ENCODE measurements at regions not wholly inside any gene's neighbourhood (a gene's known extent, or its start where the extent isn't known, plus 50 kb on each side); places are given as distances from the start of the nearest gene placed in this dataset.
A peak's percentile ranks its signal among the peaks of the same experiment; 100 is the strongest.
"Not testable (repeated sequence)": the region's sequence is repeated elsewhere in the genome, so short reads cannot be mapped to it uniquely, and the experiment has no call there.

DNA sequence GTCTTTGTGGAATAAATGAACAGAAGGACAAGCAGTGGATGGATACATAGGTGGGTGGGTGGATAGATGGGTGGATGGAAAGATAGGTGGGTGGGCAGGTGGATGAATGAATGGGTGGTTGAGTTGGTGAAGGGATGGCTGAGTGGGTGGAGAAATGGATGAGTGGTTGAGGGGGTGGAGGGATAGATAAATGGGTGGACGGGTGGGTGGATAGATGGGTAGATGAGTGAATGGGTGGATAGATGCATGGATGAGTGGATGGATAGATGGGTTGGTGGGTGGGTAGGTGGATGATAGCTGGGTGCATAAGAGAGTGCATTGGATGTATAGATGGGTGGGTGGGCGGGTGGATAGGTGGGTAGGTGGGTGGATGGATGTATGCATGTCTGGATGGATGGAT lies 63.5 kb downstream of the UNC93B1 start:
- H3K27ac Mint-ChIP-seq; H3K9me3 Mint-ChIP-seq; H3K4me3 Mint-ChIP-seq; H3K4me1 Mint-ChIP-seq; H3K27me3 Mint-ChIP-seq; DNase-seq; H3K36me3 Mint-ChIP-seq (ENCODE audit: low read depth); ATAC-seq: not testable (repeated sequence)

DNA sequence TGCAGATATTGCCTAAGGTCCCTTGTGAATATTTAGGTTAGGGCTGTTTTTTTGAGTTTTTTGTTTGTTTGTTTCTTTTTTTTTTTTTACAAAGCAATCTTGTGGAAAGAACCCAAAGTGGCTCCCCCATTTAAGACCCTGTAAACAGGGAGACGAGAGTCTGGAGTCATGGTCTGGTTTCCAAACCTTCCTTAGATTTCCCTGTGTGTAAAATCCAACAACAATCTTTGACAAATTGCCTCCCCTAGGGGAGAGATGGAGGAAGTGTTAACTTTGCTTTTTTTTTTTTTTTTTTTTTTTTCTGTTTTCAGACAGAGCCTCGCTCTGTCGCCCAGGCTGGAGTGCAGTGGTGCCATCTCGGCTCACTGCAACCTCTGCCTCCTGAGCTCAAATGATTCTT lies 64.9 kb downstream of the UNC93B1 start:
- not testable (repeated sequence) for H3K27me3 Mint-ChIP-seq; DNase-seq; ATAC-seq; H3K36me3 Mint-ChIP-seq (ENCODE audit: low read depth); H3K27ac Mint-ChIP-seq; H3K9me3 Mint-ChIP-seq; H3K4me3 Mint-ChIP-seq; H3K4me1 Mint-ChIP-seq

DNA sequence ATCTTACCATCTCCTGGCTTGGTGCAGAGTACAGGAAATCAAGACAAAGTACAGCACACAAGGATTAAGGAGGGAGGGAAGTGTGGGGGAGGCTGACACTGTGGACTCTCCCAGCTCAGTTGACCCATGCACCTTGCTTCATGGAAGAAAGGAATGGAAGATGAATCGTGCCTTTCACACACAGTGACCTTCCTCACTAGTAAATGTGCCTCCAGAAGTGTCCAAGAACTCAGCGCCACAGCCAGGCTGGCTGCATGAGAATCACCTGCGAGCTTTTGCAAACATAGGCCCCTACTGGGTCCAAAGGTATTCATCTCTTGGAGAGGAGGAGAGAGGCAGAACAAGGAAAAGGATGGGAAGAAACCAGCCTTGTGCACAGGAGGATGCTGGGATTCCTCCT lies 65.5 kb downstream of the UNC93B1 start:
- not testable (repeated sequence) for H3K27me3 Mint-ChIP-seq; H3K9me3 Mint-ChIP-seq; DNase-seq; H3K4me3 Mint-ChIP-seq; ATAC-seq; H3K4me1 Mint-ChIP-seq; H3K36me3 Mint-ChIP-seq (ENCODE audit: low read depth); H3K27ac Mint-ChIP-seq

DNA sequence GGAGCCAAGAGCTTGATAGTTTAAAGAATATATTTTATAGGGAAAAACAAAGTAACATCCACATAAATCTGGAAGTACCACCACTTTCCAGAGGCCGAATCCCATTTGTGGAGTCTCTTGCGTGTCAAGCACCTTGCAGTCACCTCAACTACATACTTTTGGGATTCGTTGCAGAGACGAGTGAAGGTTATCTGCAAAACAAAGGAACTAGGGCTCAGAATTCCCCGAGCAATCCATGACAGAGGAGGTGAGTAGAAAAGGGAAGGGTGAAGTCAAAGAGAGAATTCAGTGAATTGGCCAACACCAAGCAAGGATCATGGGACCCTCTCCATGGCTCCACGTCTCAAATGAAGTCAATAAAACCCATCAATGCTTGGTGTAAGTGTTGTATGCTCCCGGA lies 80.3 kb downstream of the UNC93B1 start:
- not testable (repeated sequence) for H3K9me3 Mint-ChIP-seq; H3K36me3 Mint-ChIP-seq (ENCODE audit: low read depth); H3K27ac Mint-ChIP-seq; H3K4me3 Mint-ChIP-seq; DNase-seq; ATAC-seq; H3K27me3 Mint-ChIP-seq
- H3K4me1 Mint-ChIP-seq: peaks cover 19% of the 10 kb centered on the region

DNA sequence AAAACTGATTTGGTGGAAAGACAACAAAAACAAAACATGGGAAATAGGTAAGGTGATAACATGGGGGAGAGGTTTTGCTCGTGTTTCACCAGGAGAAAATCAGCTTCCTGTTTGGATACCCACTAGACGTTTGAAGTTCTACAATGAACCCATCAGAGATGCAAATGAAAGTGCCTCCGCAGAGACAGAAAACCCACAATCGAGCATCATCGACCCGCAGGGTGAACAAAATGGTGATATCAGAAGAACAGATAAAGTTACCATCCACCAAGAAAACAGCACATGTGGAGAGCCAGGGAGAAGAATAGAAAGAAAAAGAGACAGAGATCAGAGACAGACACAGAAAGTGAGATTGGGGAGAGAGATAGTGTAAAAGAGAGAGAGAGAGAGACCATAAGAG lies 83.4 kb downstream of the UNC93B1 start:
- Mint-ChIP-seq H3K27ac (peak overlapping the region; percentile 92), H3K4me1 (peaks cover 16% of the 10 kb centered on the region), H3K4me3 (peak overlapping the region; percentile 74)
- DNase-seq: peak; percentile 4
- not testable (repeated sequence) for H3K27me3 Mint-ChIP-seq; H3K36me3 Mint-ChIP-seq (ENCODE audit: low read depth); H3K9me3 Mint-ChIP-seq; ATAC-seq

DNA sequence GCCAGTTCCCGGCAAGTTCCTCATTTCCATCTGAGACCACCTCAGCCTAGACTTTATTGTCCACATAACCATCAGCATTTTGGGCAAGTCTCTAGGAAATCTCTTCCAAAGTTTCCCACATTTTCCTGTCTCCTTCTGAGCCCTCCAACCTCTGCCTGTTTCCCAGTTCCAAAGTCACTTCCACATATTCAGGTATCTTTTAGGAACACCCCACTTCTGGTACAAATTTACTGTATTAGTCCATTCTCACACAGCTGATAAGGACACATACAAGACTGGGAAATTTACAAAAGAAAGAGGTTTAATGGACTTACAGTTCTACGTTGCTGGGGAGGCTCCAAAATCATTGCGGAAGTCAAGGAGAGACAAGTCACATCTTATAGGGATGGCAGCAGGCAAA lies 91.7 kb downstream of the UNC93B1 start:
- H3K27ac Mint-ChIP-seq; H3K27me3 Mint-ChIP-seq; H3K36me3 Mint-ChIP-seq (ENCODE audit: low read depth); H3K4me3 Mint-ChIP-seq; DNase-seq; H3K4me1 Mint-ChIP-seq; ATAC-seq: not testable (repeated sequence)
- peaks cover 27% of the 10 kb centered on the region for H3K9me3 Mint-ChIP-seq

DNA sequence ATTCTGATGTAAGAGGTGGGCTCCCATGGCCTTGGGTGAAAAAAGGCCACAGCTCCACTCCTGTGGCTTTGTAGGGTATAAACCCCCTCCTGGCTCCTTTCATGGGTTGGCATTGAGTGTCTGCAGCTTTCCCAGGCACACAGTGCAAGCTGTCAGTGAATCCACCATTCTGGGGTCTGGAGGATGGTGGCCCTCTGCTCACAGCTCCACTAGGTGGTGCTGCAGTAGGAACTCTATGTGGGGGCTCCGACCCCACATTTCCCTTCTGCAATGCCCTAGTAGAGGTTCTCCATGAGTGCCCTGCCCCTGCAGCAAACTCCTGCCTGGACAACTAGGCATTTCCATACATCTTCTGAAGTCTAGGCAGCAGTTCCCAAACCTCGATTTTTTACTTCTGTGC lies 92.7 kb downstream of the UNC93B1 start:
- not testable (repeated sequence) for H3K27ac Mint-ChIP-seq; H3K36me3 Mint-ChIP-seq (ENCODE audit: low read depth); ATAC-seq; H3K4me1 Mint-ChIP-seq; H3K4me3 Mint-ChIP-seq; DNase-seq; H3K27me3 Mint-ChIP-seq
- peaks cover 27% of the 10 kb centered on the region for H3K9me3 Mint-ChIP-seq

DNA sequence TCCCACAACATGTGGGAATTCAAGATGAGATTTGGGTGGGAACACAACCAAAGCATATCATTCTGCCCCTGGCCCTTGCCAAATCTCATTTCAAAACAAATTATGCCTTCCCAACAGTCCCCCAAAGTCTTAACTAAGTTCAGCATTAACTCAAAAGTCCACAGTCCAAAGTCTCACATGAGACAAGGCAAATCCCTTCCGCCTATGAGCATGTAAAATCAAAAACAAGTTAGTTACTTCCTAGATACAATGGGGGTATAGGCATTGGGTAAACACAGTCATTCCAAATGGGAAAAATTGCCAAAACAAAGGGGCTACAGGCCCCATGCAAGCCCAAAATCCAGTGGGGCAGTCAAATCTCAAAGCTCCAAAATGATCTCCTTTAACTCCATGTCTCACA lies 93.1 kb downstream of the UNC93B1 start:
- H3K27ac Mint-ChIP-seq; ATAC-seq; H3K27me3 Mint-ChIP-seq; H3K4me3 Mint-ChIP-seq; DNase-seq; H3K36me3 Mint-ChIP-seq (ENCODE audit: low read depth); H3K4me1 Mint-ChIP-seq: not testable (repeated sequence)
- H3K9me3 Mint-ChIP-seq: peaks cover 27% of the 10 kb centered on the region

DNA sequence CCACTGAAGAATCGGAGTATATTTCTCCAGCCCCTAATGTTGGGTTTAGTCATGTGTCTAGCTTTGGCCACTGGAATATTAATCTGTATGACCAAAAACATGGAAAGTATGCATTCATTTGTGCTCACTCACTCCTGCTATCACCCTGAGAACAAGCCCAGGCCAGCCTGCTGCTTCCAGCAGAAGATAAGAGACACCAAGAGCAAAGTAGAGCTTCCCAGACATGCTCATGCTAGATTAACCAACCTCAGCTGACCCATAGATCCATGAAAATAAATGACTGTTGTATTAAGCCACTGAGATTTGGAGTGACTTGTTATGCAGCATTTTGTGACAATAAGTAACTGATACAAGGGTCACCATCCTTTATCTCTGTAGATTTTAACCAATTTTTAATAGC lies 96.9 kb downstream of the UNC93B1 start:
- H3K4me1 Mint-ChIP-seq; H3K27ac Mint-ChIP-seq; H3K36me3 Mint-ChIP-seq (ENCODE audit: low read depth); H3K27me3 Mint-ChIP-seq; ATAC-seq; H3K4me3 Mint-ChIP-seq; DNase-seq: not testable (repeated sequence)
- H3K9me3 Mint-ChIP-seq: peaks cover 14% of the 10 kb centered on the region

DNA sequence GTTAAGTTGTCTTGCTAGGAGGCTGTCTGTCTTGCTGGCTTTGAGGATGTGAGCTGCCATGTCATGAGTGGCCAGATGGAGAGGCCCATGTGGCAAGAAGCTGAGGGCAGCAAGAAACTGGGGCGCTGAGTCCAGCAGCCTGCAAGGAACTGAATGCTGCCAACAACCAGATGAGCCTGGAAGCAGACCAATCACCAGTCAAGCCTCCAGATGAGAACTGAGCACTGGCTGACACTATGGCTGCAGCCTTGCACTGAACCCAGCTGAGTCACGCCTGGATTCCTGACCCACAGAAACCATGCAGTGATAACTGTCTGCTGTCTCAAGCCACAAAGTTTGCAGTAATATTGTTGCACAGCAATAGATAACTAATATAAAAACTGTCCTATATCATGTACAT lies 104.4 kb downstream of the UNC93B1 start:
- H3K27me3 Mint-ChIP-seq; H3K4me1 Mint-ChIP-seq; H3K36me3 Mint-ChIP-seq (ENCODE audit: low read depth); H3K4me3 Mint-ChIP-seq; H3K27ac Mint-ChIP-seq; DNase-seq; ATAC-seq; H3K9me3 Mint-ChIP-seq: not testable (repeated sequence)

DNA sequence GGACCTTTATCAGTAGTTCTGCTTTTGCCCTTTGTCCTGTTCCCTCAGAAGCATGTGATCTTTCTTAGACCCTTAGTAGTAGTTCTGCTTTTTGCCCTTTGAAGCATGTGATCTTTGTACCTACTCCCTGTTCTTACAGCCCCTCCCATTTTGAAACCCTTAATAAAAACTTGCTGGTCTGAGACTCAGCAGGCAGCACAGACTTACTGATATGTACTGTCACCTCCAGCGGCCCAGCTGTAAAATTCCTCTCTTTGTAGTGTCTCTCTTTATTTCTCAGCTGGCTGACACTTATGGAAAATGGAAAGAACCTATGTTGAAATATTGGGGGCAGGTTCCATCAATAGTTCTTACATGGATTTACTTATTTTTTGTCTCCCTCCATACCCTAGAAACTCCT lies 110.4 kb downstream of the UNC93B1 start:
- not testable (repeated sequence) for H3K4me1 Mint-ChIP-seq; ATAC-seq; H3K36me3 Mint-ChIP-seq (ENCODE audit: low read depth); H3K4me3 Mint-ChIP-seq; H3K27ac Mint-ChIP-seq; H3K9me3 Mint-ChIP-seq; DNase-seq; H3K27me3 Mint-ChIP-seq

DNA sequence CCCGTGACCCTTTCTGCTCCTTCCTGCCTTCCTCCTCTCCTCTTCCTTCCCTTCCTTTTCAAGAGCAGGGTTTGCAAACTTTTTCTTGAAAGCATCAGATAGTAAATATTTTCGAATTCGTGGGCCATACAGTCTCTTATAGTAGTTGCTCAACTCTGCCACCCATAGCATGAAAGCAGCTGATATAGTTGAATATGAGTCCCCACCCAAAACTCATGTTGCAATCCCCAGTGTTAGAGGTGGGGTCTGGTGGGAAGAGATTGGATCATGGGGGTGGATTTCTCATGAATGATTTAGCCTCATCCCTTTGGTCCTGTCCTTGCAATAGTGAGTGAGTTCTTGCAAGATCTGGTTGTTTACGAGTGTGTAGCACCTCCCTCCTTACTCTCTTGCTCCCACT lies 114.3 kb downstream of the UNC93B1 start:
- H3K27me3 Mint-ChIP-seq; H3K9me3 Mint-ChIP-seq; H3K36me3 Mint-ChIP-seq (ENCODE audit: low read depth); H3K27ac Mint-ChIP-seq; H3K4me1 Mint-ChIP-seq; DNase-seq; H3K4me3 Mint-ChIP-seq; ATAC-seq: not testable (repeated sequence)

DNA sequence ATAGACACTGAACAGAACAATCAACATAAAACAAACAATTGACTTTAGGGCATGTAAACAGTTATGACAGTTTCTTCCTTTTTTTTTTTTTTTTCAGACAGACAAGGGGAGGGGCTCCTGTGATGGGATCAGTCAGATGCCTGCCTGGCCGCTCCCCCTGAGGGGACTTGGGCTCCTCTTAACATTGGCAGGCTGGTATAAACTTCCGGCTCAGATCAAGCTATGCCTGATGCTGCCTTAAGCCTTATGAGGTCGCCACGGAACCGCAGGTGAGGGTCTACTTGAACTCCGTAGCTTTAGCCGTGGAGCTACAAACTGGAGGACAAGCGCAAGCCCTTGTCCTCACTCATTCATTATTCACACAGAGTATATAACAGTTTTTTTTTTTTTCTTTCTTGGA lies 115.8 kb downstream of the UNC93B1 start:
- not testable (repeated sequence) for H3K27me3 Mint-ChIP-seq; H3K36me3 Mint-ChIP-seq (ENCODE audit: low read depth); H3K27ac Mint-ChIP-seq; ATAC-seq; H3K9me3 Mint-ChIP-seq; DNase-seq; H3K4me1 Mint-ChIP-seq; H3K4me3 Mint-ChIP-seq

DNA sequence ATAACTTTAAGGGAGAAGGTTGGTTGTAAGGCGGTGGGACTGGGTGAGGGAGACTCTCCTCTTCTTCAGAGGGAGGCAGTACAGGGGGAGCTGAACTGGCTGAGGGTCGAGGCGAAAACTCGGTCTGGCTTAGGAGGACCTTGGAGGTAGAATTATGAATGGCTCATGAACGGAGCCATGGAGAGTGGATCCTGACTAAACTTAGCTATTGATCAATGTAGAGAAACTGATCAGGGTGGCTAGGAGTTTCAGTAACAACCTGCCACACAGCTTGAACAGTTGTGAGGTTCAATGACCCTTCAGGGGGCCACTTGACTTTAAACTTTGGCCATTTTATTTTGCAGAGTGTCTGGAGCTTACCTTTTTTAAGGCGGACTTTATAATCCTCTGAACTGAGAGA lies 117.2 kb downstream of the UNC93B1 start:
- not testable (repeated sequence) for H3K9me3 Mint-ChIP-seq; H3K36me3 Mint-ChIP-seq (ENCODE audit: low read depth); H3K4me3 Mint-ChIP-seq; ATAC-seq; H3K4me1 Mint-ChIP-seq; DNase-seq; H3K27me3 Mint-ChIP-seq; H3K27ac Mint-ChIP-seq

DNA sequence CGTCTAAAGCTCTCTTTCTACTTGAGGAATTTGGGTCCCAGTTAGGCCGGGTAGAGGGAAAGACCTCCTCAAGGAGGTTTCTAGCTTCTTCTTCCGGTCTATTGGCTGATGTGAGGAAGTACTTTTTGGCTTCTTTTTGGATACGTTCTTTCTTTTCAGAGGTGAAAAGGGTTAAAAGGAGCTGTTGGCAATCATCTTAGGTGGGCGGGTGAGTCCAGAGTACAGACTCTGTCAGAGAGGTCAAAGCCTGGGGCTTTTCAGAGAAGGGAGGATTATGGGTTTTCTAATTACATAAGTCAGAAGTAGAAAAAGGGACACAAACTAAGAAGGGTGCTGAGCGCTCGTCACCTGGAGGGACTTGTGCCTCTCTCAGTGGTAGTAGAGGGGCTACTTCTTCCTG lies 117.7 kb downstream of the UNC93B1 start:
- H3K4me1 Mint-ChIP-seq; H3K36me3 Mint-ChIP-seq (ENCODE audit: low read depth); H3K27me3 Mint-ChIP-seq; H3K9me3 Mint-ChIP-seq; H3K27ac Mint-ChIP-seq; DNase-seq; H3K4me3 Mint-ChIP-seq; ATAC-seq: not testable (repeated sequence)

DNA sequence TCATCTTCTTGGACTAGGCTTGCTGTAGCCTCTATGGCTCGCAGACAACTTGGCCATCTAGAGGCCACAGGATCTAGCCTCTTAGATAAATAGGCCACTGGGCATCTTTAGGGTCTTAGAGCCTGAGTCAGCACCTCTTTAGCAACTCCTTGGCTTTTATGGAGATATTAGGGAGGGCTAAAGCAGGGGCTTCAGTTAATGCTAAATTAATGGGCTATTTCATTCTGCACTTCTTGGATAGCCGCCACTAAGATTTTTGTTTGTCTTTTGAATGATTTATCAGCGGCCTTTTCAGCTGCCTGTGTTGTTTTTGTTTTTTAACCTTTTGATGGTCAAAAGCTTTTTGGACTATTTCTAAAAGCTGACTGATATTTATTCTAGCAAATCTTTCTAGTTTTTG lies 118.3 kb downstream of the UNC93B1 start:
- not testable (repeated sequence) for H3K9me3 Mint-ChIP-seq; ATAC-seq; DNase-seq; H3K4me1 Mint-ChIP-seq; H3K36me3 Mint-ChIP-seq (ENCODE audit: low read depth); H3K27me3 Mint-ChIP-seq; H3K27ac Mint-ChIP-seq; H3K4me3 Mint-ChIP-seq
